ENCODE measurements at regions not wholly inside any gene's neighbourhood (a gene's known extent, or its start where the extent isn't known, plus 50 kb on each side); places are given as distances from the start of the nearest gene placed in this dataset.

GRCh38 chr3:148146947-148147826, 550.5 kb upstream of the AGTR1 start:
- no peaks in the 10 kb centered on the region for H3K36me3 ChIP-seq (ENCODE audit: insufficient read depth, low read length)
- no peaks in the 10 kb centered on the region for H3K27me3 Mint-ChIP-seq
- POLR2A ChIA-PET = no interaction called here
- no peaks in the 10 kb centered on the region for H3K36me3 Mint-ChIP-seq (ENCODE audit: low read depth)
- H3K27me3 ChIP-seq (ENCODE audit: control insufficient read depth in 1 of 2, insufficient read depth in 2 of 2, low read length in 2 of 2) = no peaks in the 10 kb centered on the region
- CTCF ChIA-PET = no interaction called here
- no peak overlapping the region for H3K27ac ChIP-seq (ENCODE audit: low read depth in 1 of 2, low read length in 2 of 2)
- intact Hi-C loops (cut with DNase I, micrococcal nuclease) = no loop called here
- no peak overlapping the region for H3K27ac Mint-ChIP-seq
- H3K9me3 ChIP-seq (ENCODE audit: control insufficient read depth in 1 of 2, insufficient read depth in 1 of 2, low read length in 2 of 2) = no peaks in the 10 kb centered on the region
- H3K4me1 Mint-ChIP-seq (ENCODE audit: low read depth) = no peaks in the 10 kb centered on the region
- peaks cover 5% of the 10 kb centered on the region for H3K9me3 Mint-ChIP-seq
- H3K4me3 ChIP-seq (ENCODE audit: low read length) = no peak overlapping the region
- H3K4me3 Mint-ChIP-seq = no peak overlapping the region
- TF ChIP-seq CTCF (IDR thresholded peaks at IDR 0.05) = no peak
- ATAC-seq (ENCODE audit: poor library complexity) (no peak), DNase-seq (no peak)
- H3K4me1 ChIP-seq (ENCODE audit: insufficient read depth, low read length) = no peaks in the 10 kb centered on the region

- no peak overlapping the region for H3K4me3 Mint-ChIP-seq
- H3K27me3 Mint-ChIP-seq = no peaks in the 10 kb centered on the region
- Histone ChIP-seq H3K4me3 (ENCODE audit: low read length) (no peak overlapping the region), H3K4me1 (ENCODE audit: insufficient read depth, low read length) (no peaks in the 10 kb centered on the region), H3K27ac (ENCODE audit: low read depth in 1 of 2, low read length in 2 of 2) (no peak overlapping the region), H3K27me3 (ENCODE audit: control insufficient read depth in 1 of 2, insufficient read depth in 2 of 2, low read length in 2 of 2) (no peaks in the 10 kb centered on the region), H3K36me3 (ENCODE audit: insufficient read depth, low read length) (no peaks in the 10 kb centered on the region), H3K9me3 (ENCODE audit: control insufficient read depth in 1 of 2, insufficient read depth in 1 of 2, low read length in 2 of 2) (no peaks in the 10 kb centered on the region)
- H3K36me3 Mint-ChIP-seq (ENCODE audit: low read depth) = no peaks in the 10 kb centered on the region
- intact Hi-C loops (cut with DNase I, micrococcal nuclease) = no loop called here
- H3K27ac Mint-ChIP-seq = no peak overlapping the region
- ATAC-seq (ENCODE audit: poor library complexity) (no peak), DNase-seq (no peak)
- no peaks in the 10 kb centered on the region for H3K4me1 Mint-ChIP-seq (ENCODE audit: low read depth)
- H3K9me3 Mint-ChIP-seq = peaks cover 7% of the 10 kb centered on the region
- TF ChIP-seq CTCF (IDR thresholded peaks at IDR 0.05) = no peak
- CTCF ChIA-PET = no interaction called here
- POLR2A ChIA-PET = no interaction called here
These were observed 549.8 kb upstream of the AGTR1 start for GRCh38 chr3:148147903-148148302.

GRCh38 chr3:148149556-148149955, 548.1 kb upstream of the AGTR1 start:
- no peaks in the 10 kb centered on the region for H3K4me1 Mint-ChIP-seq (ENCODE audit: low read depth)
- intact Hi-C loops (cut with DNase I, micrococcal nuclease) = no loop called here
- no peak overlapping the region for H3K27ac ChIP-seq (ENCODE audit: low read depth in 1 of 2, low read length in 2 of 2)
- ATAC-seq (ENCODE audit: poor library complexity) (no peak), DNase-seq (no peak)
- no peak overlapping the region for H3K4me3 Mint-ChIP-seq
- H3K9me3 ChIP-seq (ENCODE audit: control insufficient read depth in 1 of 2, insufficient read depth in 1 of 2, low read length in 2 of 2) = no peaks in the 10 kb centered on the region
- H3K9me3 Mint-ChIP-seq = peaks cover 5% of the 10 kb centered on the region
- no peaks in the 10 kb centered on the region for H3K36me3 ChIP-seq (ENCODE audit: insufficient read depth, low read length)
- TF ChIP-seq CTCF (IDR thresholded peaks at IDR 0.05) = no peak
- POLR2A ChIA-PET = no interaction called here
- H3K36me3 Mint-ChIP-seq (ENCODE audit: low read depth) = no peaks in the 10 kb centered on the region
- no peak overlapping the region for H3K4me3 ChIP-seq (ENCODE audit: low read length)
- H3K27ac Mint-ChIP-seq = no peak overlapping the region
- H3K4me1 ChIP-seq (ENCODE audit: insufficient read depth, low read length) = no peaks in the 10 kb centered on the region
- no peaks in the 10 kb centered on the region for H3K27me3 Mint-ChIP-seq
- CTCF ChIA-PET = no interaction called here
- no peaks in the 10 kb centered on the region for H3K27me3 ChIP-seq (ENCODE audit: control insufficient read depth in 1 of 2, insufficient read depth in 2 of 2, low read length in 2 of 2)

Data from CD4-positive, alpha-beta T cell (primary cell).